ENCODE measurements at regions not wholly inside any gene's neighbourhood (a gene's known extent, or its start where the extent isn't known, plus 50 kb on each side); places are given as distances from the start of the nearest gene placed in this dataset.

DNA sequence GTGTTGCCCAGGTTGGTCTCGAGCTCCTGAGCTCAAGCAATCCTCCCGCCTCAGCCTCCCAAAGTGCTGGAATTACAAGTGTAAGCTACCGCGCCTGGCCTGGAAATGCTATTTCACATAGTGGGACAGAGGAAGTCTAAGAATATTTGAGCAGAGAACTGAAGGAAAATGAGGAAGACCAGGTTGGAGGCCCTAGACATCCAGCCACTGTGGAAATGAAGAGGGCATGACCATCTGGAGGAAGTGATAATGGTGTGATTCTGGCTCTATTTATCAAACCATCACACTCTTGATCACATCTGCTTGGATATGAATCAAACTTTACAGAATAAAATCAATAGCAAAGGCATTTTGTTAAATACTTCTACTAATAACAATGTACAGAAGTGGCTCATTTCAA is 65.9 kb upstream of the ARHGEF3 start:
- Histone ChIP-seq H3K14ac (ENCODE audit: insufficient read length) (no peak overlapping the region), H3K4me1 (replicated peaks in 1 of 4; ENCODE audit: control insufficient read depth in 3 of 4, insufficient read depth in 4 of 4, low read length in 3 of 4) (no peaks in the 10 kb centered on the region), H3K4me3 (ENCODE audit: extremely low read depth in 1 of 4, insufficient read depth in 2 of 4, low read depth in 3 of 4, low read length in 4 of 4) (no peak overlapping the region), H3K23me2 (ENCODE audit: low read depth, low read length) (no peaks in the 10 kb centered on the region), H3K18ac (ENCODE audit: extremely low read depth, low read length) (no peak overlapping the region), H3K9me3 (ENCODE audit: insufficient read depth in 2 of 2, low read depth in 1 of 2, low read length in 1 of 2) (no peaks in the 10 kb centered on the region), H3K79me2 (ENCODE audit: control insufficient read depth in 1 of 2, insufficient read depth in 2 of 2, low read length in 2 of 2) (no peaks in the 10 kb centered on the region), H2BK5ac (ENCODE audit: low read depth, low read length) (no peak overlapping the region), H3K4ac (replicated peaks; ENCODE audit: insufficient read length, low read depth, low read length) (no peak overlapping the region), H2BK20ac (ENCODE audit: low read length) (no peak overlapping the region), H3K27me3 (replicated peaks in 1 of 4; ENCODE audit: control insufficient read depth in 3 of 4, extremely low read depth in 1 of 4, insufficient read depth in 3 of 4, low read length in 3 of 4) (no peaks in the 10 kb centered on the region), H2AK5ac (ENCODE audit: low read depth, low read length) (no peak overlapping the region), H3K9ac (replicated peaks in 1 of 4; ENCODE audit: extremely low read depth in 1 of 4, low read depth in 3 of 4, low read length in 3 of 4) (no peak overlapping the region), H3K4me2 (ENCODE audit: insufficient read depth in 1 of 2, low read depth in 2 of 2, low read length in 2 of 2) (no peak overlapping the region), H2BK12ac (ENCODE audit: low read depth, low read length) (no peak overlapping the region), H4K91ac (replicated peaks; ENCODE audit: insufficient read length, low read length) (no peak overlapping the region), H4K20me1 (replicated peaks in 1 of 2; ENCODE audit: control insufficient read depth in 1 of 2, insufficient read depth in 2 of 2, low read length in 2 of 2) (no peaks in the 10 kb centered on the region), H3K27ac (ENCODE audit: low read depth, low read length) (no peak overlapping the region), H4K8ac (ENCODE audit: extremely low read depth, insufficient read depth, low read length) (no peak overlapping the region), H2BK120ac (replicated peaks; ENCODE audit: low read depth, low read length) (no peak overlapping the region), H2AFZ (ENCODE audit: low read length) (no peak overlapping the region), H4K5ac (ENCODE audit: insufficient read length, low read depth, low read length) (no peak overlapping the region), H3K23ac (ENCODE audit: insufficient read length) (no peak overlapping the region), H3K56ac (replicated peaks; ENCODE audit: insufficient read length, low read depth, low read length) (no peak overlapping the region), H2BK15ac (ENCODE audit: low read length) (no peak overlapping the region), H3K79me1 (ENCODE audit: low read depth, low read length) (no peaks in the 10 kb centered on the region), H3K36me3 (ENCODE audit: control insufficient read depth in 2 of 4, insufficient read depth in 4 of 4, low read length in 3 of 4) (no peaks in the 10 kb centered on the region)
- ChIA-PET POLR2A (ENCODE audit: partially characterized antibody) (no interaction called here), CTCF (ENCODE audit: partially characterized antibody) (interaction anchor here (1.0 to 2.3 kb wide), 2 partner anchors 12 to 67 kb away, joined by 3 to 10 read pairs; partner anchors contain the start of gene ARHGEF3)
- TF ChIP-seq NRF1 (IDR thresholded peaks at IDR 0.05; ENCODE audit: low read depth, low read length) (no peak), ZNF274 (IDR thresholded peaks at IDR 0.05; ENCODE audit: borderline replicate concordance, extremely low read depth, low read length) (no peak), EP300 (IDR thresholded peaks at IDR 0.05; ENCODE audit: borderline replicate concordance in 1 of 2, low read depth in 2 of 2, low read length in 2 of 2) (no peak)
- TF ChIP-seq, protein P1, sequence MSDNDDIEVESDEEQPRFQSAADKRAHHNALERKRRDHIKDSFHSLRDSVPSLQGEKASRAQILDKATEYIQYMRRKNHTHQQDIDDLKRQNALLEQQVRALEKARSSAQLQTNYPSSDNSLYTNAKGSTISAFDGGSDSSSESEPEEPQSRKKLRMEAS (IDR thresholded peaks at IDR 0.05): no peak
- FAIRE-seq: no peak
- 93% methylated on average over 4 of the region's 4 CpGs; no CpG with 5 or more reads in 1 of the 2 experiments for WGBS, 2 experiments (ENCODE audit: extremely low coverage in 1 of 2, insufficient coverage in 1 of 2, insufficient read length in 1 of 2, insufficient replicate concordance in 2 of 2, low coverage in 1 of 2, low lambda C conversion rate in 2 of 2, missing lambda C conversion rate in 1 of 2)
- DNase-seq (ENCODE audit: low read depth in 1 of 2, low spot score in 2 of 2): no peak
